Right lobe of liver (tissue), 4 donors: ENCODE measurements at regions not wholly inside any gene's neighbourhood (a gene's known extent, or its start where the extent isn't known, plus 50 kb on each side); places are given as distances from the start of the nearest gene placed in this dataset.

Experiments
- POLR2A ChIP-seq: fragments of 450-650 bp; IDR thresholded peaks from one replicate; pipeline ENCODE4 v1.6.1; 2017; ENCODE audit warnings: antibody characterized with exemption, mild to moderate bottlenecking
- TF ChIP-seq, protein P1 (sequence below), 4 donors: fragments of 200-600 bp in 3 of 4; fragments of 450-650 bp in 1 of 4; IDR thresholded peaks; one replicate each; pipeline versions ENCODE4 v1.5.1 to v1.8.0; 2016 to 2022; ENCODE audit warnings: antibody characterized with exemption in 4 of 4, mild to moderate bottlenecking in 2 of 4
- donor health status: DM: no; HTN: no; CAD: no.
- donor health status: DM: no; HTN: no; CAD: no.
- donor health status: DM: no; HTN: yes; CAD: no.

- TF ChIP-seq, protein P1, sequence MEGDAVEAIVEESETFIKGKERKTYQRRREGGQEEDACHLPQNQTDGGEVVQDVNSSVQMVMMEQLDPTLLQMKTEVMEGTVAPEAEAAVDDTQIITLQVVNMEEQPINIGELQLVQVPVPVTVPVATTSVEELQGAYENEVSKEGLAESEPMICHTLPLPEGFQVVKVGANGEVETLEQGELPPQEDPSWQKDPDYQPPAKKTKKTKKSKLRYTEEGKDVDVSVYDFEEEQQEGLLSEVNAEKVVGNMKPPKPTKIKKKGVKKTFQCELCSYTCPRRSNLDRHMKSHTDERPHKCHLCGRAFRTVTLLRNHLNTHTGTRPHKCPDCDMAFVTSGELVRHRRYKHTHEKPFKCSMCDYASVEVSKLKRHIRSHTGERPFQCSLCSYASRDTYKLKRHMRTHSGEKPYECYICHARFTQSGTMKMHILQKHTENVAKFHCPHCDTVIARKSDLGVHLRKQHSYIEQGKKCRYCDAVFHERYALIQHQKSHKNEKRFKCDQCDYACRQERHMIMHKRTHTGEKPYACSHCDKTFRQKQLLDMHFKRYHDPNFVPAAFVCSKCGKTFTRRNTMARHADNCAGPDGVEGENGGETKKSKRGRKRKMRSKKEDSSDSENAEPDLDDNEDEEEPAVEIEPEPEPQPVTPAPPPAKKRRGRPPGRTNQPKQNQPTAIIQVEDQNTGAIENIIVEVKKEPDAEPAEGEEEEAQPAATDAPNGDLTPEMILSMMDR (IDR thresholded peaks at IDR 0.05): no peak
- TF ChIP-seq POLR2A: no peak
These were observed 51.1 kb upstream of the CRY1 start for GRCh38 chr12:107144441-107144840.
